CD4-positive, alpha-beta T cell treated with Interleukin-21 for 1 hour (primary cell): ENCODE measurements at regions not wholly inside any gene's neighbourhood (a gene's known extent, or its start where the extent isn't known, plus 50 kb on each side); places are given as distances from the start of the nearest gene placed in this dataset.
"Not testable (repeated sequence)": the region's sequence is repeated elsewhere in the genome, so short reads cannot be mapped to it uniquely, and the experiment has no call there.

Experiments used
- DNase-seq: peaks from one replicate; pipeline ENCODE4 v3.0.0-alpha.2; 2020

DNA sequence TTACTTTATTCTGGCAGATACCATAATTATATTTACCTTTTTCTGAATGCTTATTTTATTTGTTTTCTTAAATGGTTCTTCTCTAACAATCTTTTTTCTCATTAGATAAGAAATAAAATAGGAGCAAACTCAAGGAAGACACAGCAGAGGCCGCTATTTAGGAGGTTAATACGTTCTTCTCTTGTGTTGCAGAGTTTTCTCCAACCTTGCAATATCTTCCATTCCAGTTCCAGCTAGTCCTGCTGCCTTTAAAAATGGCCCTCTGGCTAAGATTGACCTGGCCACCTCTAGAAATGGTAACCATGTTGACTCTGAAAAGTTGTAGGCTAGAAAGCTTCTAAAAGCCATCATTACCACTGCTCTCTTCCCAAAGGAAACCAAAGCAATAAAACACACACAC is 718.8 kb downstream of the MAT2B start:
- no peak for DNase-seq

GRCh38 chr5:164224772-164225171 is 719.4 kb downstream of the MAT2B start:
- DNase-seq = no peak

DNA sequence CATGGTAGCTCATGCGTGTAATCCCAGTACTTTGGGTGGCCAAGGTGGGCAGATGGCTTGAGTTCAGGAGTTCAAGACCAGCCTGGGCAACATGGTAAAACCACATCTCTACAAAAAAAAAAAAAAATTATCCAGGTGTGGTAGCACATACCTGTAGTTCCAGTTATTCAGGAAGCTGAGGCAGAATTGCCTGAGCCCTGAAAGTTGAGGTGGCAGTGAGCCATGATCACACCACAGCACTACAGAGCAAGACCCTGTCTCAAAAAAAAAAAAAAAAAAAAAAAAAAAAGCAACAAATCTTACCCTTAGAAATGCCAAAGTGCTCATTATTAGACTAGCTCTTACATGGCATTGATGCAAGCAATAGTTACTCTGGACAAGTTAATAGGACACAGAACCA is 724.9 kb downstream of the MAT2B start:
- no peak for DNase-seq

DNA sequence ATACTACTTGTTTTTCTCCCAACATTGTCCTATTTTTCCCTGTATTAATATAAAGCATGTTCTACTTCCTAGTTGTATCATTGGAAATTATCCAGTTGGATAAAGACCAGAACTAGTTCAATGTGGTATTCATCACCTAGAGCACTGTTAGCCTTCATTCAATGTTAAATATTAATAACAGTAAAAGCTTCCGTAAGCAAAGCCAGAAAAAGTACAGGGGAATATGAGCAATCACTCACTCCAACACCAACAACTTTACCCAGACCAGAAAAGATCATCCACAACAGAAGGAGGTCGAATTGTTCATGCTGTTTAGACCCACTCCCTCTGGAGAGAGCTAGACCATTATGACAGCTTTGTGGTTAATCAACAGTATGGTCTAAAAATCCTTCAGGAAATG is 728.4 kb downstream of the MAT2B start:
- DNase-seq = no peak

- DNase-seq = no peak
Measured at GRCh38 chr5:164234321-164234720, 728.9 kb downstream of the MAT2B start.

- DNase-seq = no peak
Measured at GRCh38 chr5:164235300-164235891, 730.0 kb downstream of the MAT2B start.

GRCh38 chr5:164237486-164237885 is 732.1 kb downstream of the MAT2B start:
- no peak for DNase-seq

DNA sequence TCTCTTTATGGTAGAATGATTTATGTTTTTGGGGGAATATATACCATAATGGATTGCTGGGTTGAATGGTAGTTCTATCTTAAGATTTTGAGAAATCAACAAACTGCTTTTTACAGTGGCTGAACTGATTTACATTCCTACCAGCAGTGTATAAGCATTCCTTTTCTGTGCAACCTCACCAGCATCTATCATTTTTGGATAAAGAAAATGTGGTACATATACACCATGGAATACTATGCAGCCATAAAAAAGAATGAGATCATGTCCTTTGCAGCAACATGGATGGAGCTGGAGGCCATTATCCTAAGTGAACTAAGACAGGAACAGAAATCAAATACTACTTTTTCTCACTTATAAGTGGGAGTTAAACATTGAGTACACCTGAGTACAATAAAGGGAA is 746.4 kb downstream of the MAT2B start:
- DNase-seq = not testable (repeated sequence)

DNA sequence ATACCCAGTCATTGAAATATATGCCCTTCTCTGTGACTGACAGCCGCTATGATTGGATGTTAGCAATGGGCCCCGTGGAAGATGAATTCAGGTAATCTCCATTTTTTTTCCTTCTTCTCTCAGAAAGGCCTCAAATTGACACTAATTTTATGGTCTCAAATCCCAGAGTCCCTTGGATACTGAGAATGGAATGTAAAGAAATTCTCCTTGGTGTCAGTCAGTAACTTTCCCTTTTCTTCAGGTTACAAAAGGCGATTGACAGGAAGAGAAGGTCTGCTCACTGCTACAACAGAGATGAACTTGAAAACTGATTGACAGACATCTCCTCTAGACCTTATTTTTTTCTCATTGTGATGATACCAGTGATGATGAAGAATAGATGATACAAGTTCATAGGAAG is 748.3 kb downstream of the MAT2B start:
- no peak for DNase-seq

DNA sequence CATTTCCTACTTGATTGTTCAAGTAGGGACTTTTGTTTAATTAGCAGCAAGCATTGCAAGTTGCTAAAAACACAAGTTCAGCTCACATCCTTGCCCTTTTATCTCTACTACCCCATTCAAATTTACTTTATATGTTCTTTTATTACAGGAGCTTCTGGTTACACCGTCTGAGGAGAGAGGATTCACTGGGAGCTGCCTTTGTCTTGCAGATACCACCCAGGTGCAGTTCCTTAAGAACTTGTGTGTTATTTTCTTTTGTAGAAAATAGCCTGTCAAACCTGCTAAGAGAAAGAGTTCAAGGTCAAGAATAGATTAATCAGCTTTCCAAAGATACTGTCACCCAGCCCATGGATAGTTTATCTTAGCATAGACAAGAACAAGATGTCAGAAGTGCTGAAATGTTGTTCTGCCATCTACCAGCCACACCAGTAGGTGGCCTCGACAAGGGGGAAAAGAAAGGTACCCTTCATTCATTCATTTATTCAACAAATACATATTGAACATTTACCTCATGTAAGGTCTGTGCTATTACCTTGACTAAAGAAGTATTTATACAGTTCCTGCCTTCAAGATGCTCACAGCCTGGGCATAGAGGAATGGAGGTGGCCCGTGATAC is 750.3 kb downstream of the MAT2B start:
- no peak for DNase-seq

DNA sequence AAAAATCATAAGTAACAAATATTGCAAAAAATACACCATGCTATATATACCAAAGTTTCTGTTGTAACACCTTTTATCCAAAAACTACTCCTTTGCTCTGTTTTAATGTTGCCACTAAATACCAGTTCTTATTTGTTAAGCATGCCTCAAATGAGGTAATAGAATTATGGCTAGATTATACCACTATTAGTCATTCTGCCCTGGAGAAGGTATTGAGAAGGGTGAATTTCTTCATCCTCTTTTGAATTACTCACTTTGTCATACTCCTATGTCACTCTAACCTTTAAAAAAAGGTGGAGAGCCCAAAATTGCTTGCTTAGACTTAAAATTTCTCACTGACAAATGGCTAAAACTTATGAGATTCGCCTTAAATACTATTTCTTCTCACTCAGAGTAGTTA is 750.9 kb downstream of the MAT2B start:
- DNase-seq = no peak

DNA sequence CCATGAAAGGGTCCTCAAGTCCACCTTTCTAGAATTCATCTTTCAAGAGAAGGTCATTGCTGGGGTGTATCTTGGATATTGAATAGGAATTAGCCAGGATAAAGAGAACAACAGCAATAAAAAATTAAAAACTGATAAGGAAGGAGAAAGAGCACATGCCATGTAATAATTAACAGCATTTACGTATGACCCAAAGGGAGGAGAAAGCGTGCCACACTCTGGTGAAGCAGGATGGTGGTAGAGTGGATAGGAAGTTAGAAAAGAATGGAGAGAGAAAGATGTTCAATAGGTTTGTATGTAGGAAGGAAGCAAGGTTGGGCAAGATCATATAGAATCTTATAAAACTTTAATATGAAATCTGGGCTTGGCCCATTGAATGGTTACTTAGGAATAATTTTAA is 751.5 kb downstream of the MAT2B start:
- no peak for DNase-seq

- DNase-seq = no peak
Measured at GRCh38 chr5:164265566-164265965, 760.1 kb downstream of the MAT2B start.

DNA sequence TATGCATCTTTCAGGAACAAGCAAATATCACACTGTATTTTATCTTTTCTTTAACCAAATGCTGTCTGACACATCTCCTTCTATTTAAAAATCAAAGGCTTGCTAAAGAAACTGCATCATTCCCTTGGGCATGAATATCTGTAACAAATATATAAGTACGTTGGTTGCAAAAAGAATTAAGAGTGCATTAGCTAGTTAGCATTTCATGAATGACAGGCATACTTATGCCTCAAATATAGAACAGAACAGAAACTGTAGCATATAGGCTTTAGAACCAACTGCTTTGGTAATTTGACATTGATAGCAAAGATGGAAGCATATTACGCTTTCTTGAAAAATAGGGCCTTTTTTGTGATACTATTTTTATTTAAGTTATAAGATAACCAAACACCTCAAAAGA is 761.2 kb downstream of the MAT2B start:
- no peak for DNase-seq

GRCh38 chr5:164277720-164278119 is 772.3 kb downstream of the MAT2B start:
- DNase-seq = no peak

GRCh38 chr5:164289526-164289925 is 784.1 kb downstream of the MAT2B start:
- DNase-seq = no peak

DNA sequence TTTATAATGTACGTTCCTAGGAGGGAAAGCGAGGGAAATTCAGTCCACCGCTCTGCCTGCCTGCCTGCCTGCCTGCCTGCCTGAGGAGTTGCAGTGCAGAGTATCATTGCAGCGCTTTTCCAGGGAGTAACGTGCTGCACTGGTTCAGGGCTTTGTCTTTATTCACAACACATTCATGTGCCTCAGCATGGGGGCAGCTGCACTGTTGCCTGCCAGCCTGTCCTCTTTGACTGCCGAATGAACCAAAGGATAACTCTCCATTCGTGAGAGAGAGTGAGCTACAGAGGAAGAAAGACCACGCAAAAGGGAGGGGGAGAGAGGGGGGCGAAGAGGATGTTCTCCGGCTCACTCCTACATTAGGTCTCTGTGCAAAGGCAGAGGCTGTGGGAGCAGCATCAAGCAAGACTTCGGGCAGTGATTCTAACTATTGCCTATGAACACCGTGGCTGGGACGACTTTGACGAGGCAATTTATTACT is 791.2 kb downstream of the MAT2B start:
- no peak for DNase-seq

GRCh38 chr5:164298165-164298564 is 792.7 kb downstream of the MAT2B start:
- DNase-seq = no peak

DNA sequence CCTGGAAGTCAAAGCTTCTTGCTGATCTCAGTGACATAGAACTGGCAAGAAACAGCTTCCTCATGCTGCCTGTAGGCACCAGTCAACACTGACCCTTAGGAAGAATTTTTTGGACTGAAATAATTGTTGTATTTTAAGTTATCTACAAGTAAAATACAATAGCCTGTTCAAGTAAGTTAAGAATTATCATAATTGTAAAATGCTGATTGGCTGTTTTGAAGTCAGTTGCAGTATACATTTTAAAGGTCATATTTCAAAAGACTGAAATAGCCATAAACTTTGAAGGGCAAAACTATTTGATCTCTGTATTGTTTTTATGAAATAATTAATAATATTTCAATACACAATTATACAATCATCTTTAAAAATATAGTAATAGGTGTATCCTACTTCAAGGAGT is 794.9 kb downstream of the MAT2B start:
- no peak for DNase-seq

DNA sequence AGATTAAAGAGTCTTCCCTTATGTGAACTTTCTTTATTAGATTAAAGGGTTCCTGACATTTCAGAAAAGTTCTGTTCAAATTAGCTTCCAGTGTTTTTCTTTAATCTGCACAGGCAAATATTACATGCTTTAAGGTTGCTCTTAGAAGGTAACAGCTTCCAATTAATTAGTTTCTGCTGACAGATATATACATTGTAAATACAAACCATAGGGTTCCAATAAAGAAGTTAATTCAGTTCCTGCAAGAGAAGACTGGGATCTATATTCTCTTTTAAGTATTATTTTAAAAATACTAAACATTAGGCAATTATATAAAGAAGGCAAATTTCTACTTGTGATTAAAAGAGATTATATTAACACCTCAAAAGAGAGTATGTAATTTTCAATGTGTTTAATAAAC is 795.7 kb downstream of the MAT2B start:
- DNase-seq = no peak

GRCh38 chr5:164301708-164302107 is 796.3 kb downstream of the MAT2B start:
- DNase-seq = no peak

DNA sequence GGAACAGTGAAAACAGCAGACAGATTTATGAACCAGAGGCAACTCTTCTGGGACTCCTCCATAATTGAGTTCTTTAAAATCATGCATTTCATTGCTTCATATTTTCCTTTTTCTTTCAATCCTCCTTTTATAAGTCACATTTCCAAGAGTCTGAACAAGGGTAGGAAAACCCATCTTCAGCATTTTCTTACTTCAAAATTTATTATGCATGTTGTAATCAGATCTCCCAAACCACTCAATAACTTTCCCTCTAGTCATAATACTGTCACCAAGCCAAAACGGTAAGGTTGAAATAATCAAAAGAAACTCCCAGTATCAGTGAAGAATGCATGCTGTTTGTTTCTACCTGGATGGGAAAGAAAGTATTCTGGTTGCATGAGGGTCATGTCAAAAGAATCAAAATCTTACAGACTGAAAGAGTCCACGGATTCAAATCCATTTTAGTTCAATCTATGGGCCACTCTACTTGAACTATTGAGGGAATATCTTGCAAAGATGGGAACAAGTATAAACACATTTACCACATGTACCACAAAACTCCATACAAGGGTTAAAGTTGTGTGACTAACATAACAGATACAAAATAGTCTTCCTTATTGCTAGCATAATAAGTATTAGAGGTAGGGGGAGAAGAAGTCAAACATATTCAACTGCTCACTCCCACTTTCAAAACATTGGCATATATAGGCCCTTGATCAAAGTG is 797.3 kb downstream of the MAT2B start:
- no peak for DNase-seq

GRCh38 chr5:164303646-164304215 is 798.3 kb downstream of the MAT2B start:
- DNase-seq = no peak

DNA sequence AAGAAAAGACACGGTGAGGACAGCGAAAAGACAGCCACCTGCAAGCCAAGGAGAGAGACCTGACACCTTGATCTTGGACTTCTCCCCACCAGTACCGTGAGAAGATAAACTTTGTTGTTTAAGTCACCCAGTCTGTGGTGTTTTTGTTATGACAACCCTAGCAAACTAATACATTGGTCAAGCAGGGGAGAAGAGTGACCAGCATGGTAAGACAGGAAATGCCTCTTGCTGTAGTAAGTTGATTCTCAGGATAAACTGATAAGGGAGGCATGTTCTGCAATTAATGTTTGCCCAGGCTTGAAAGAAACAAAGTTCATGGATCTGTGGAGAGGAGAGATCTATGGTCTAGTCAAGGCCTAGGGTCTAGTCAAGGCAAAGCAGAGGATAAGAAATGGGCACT is 801.2 kb downstream of the MAT2B start:
- DNase-seq = no peak
